Superior temporal gyrus (tissue), 1 donor: ENCODE measurements at regions not wholly inside any gene's neighbourhood (a gene's known extent, or its start where the extent isn't known, plus 50 kb on each side); places are given as distances from the start of the nearest gene placed in this dataset.

Experiments used
- DNase-seq: peaks from one replicate; pipeline ENCODE4 v3.0.0-alpha.2; 2016; ENCODE audit errors: extremely low spot score

- no peak for DNase-seq
Observed at GRCh38 chr14:32003585-32003984, 73.5 kb upstream of the ARHGAP5 start.

- no peak for DNase-seq
Observed at GRCh38 chr14:32004300-32004699, 72.8 kb upstream of the ARHGAP5 start.

- no peak for DNase-seq
Observed at GRCh38 chr14:32005628-32006027, 71.5 kb upstream of the ARHGAP5 start.

GRCh38 chr14:32006263-32007110 is 70.6 kb upstream of the ARHGAP5 start:
- DNase-seq, result peak; percentile 32

GRCh38 chr14:32007755-32008362 is 69.2 kb upstream of the ARHGAP5 start:
- DNase-seq, result no peak

- DNase-seq, result no peak
Observed at GRCh38 chr14:32008602-32009193, 68.4 kb upstream of the ARHGAP5 start.

GRCh38 chr14:32009221-32009975 is 67.7 kb upstream of the ARHGAP5 start:
- peak; percentile 47 for DNase-seq

GRCh38 chr14:32009976-32010581 is 67.0 kb upstream of the ARHGAP5 start:
- no peak for DNase-seq

- DNase-seq, result no peak
Observed at GRCh38 chr14:32010604-32011125, 66.4 kb upstream of the ARHGAP5 start.

GRCh38 chr14:32011225-32011624 is 65.9 kb upstream of the ARHGAP5 start:
- DNase-seq, result no peak

GRCh38 chr14:32012062-32012461 is 65.0 kb upstream of the ARHGAP5 start:
- no peak for DNase-seq

- DNase-seq, result no peak
Observed at GRCh38 chr14:32012571-32012970, 64.5 kb upstream of the ARHGAP5 start.

- no peak for DNase-seq
Observed at GRCh38 chr14:32013083-32013482, 64.0 kb upstream of the ARHGAP5 start.

GRCh38 chr14:32014057-32014456 is 63.0 kb upstream of the ARHGAP5 start:
- DNase-seq, result no peak

GRCh38 chr14:32014498-32014897 is 62.6 kb upstream of the ARHGAP5 start:
- DNase-seq, result no peak

GRCh38 chr14:32015166-32015565 is 61.9 kb upstream of the ARHGAP5 start:
- no peak for DNase-seq

- no peak for DNase-seq
Observed at GRCh38 chr14:32017587-32017986, 59.5 kb upstream of the ARHGAP5 start.

- DNase-seq, result no peak
Observed at GRCh38 chr14:32018391-32019092, 58.6 kb upstream of the ARHGAP5 start.

GRCh38 chr14:32019276-32019675 is 57.8 kb upstream of the ARHGAP5 start:
- DNase-seq, result peak; percentile 34

- no peak for DNase-seq
Observed at GRCh38 chr14:32020882-32021281, 56.2 kb upstream of the ARHGAP5 start.

GRCh38 chr14:32021341-32021740 is 55.8 kb upstream of the ARHGAP5 start:
- no peak for DNase-seq
